ENCODE measurements at regions not wholly inside any gene's neighbourhood (a gene's known extent, or its start where the extent isn't known, plus 50 kb on each side); places are given as distances from the start of the nearest gene placed in this dataset.

DNA sequence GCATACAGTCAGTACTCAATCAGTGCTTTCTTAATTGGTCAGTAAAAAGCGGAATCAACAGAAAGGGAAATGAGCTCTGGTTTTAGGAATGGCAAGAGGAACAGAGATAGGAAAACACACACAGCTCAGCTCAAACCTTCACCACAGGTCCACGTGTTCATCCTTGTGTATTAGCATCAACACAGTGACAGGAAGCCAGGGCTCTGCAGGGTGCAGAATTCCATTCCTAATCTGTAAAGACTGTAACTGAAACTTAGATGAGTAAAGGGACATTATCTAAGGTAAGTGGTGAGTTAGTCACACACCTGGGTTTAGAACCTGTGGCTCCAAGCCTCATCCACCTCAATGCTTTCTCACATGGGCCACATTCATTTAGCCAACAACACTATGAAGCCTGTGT, 1242.2 kb upstream of the TMEM132C start:
- POLR2A ChIA-PET: no interaction called here

DNA sequence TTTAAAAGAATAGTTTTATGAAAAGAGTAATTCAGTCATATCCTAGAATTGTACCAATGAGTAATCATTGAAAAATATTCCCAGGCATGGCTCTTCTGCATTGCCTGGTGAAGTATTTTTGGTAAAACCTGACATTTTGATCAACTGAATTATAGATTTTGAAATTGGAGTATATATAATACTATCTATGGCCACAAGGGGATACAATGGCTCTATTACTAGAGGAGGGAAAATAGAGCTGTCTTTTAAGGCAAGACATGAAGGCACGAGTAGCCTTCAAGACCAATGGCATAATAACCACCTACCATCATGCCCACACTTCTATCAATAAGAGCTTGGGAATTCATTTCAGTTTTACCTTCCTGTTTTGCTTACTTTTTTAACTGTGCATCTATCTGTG, 1241.4 kb upstream of the TMEM132C start:
- FAIRE-seq (no peak), ATAC-seq (peak; percentile 46; the same call in 2 of the 3 replicates), DNase-seq (ENCODE audit: low read depth, low spot score) (no peak)
- ChIA-PET SMC1A (ENCODE audit: uncharacterized antibody, unreplicated experiment) (no interaction called here), POLR2A (no interaction called here), CTCF (interaction anchor here (1.0 to 1.4 kb wide), 3 partner anchors 9 to 268 kb away, joined by 3 to 4 read pairs (median 3); no protein-coding TSS in a partner anchor), RAD21 (ENCODE audit: unreplicated experiment) (interaction anchor here (1.0 kb wide), 1 partner anchor 83 kb away, joined by 3 read pairs; no protein-coding TSS in a partner anchor)
- Histone ChIP-seq H3K9me3 (replicated peaks; ENCODE audit: control insufficient read depth, insufficient read depth, low read length) (no peaks in the 10 kb centered on the region; the same call in 2 of the 3 replicates), H3K36me3 (ENCODE audit: control insufficient read depth in 2 of 2, insufficient read depth in 2 of 2, low read length in 1 of 2) (no peaks in the 10 kb centered on the region), H3K9ac (ENCODE audit: control insufficient read depth, insufficient read depth, low read length) (no peak overlapping the region), H3K4me2 (ENCODE audit: control insufficient read depth, insufficient read depth) (no peak overlapping the region), H3K4me1 (ENCODE audit: control insufficient read depth, insufficient read depth, low read length) (no peaks in the 10 kb centered on the region), H3K27me3 (replicated peaks in 1 of 2; ENCODE audit: control insufficient read depth in 2 of 2, insufficient read depth in 2 of 2, low read length in 1 of 2) (no peaks in the 10 kb centered on the region), H3K27ac (ENCODE audit: control insufficient read depth, insufficient read depth) (no peak overlapping the region), H2AFZ (ENCODE audit: control insufficient read depth, low read depth, low read length) (no peak overlapping the region), H3K79me2 (ENCODE audit: control insufficient read depth, insufficient read depth, low read length) (no peaks in the 10 kb centered on the region), H3K4me3 (no peak overlapping the region), H4K20me1 (ENCODE audit: control insufficient read depth, insufficient read depth) (no peaks in the 10 kb centered on the region)
- intact Hi-C loops (cut with micrococcal nuclease; ENCODE audit: unreplicated experiment) (no loop called here), in situ Hi-C loops (cut with MboI) (no loop called here)
- BruUV-seq (replicated peaks): no TSS peak
- 0% methylated on average over 1 of the region's 1 CpG for WGBS (ENCODE audit: insufficient coverage, insufficient replicate concordance, low lambda C conversion rate, missing lambda C conversion rate)
- TF ChIP-seq HDAC2 (IDR thresholded peaks at IDR 0.05): no peak
- no peak for TF ChIP-seq GABPA (IDR thresholded peaks at IDR 0.05; ENCODE audit: low read depth)
- TF ChIP-seq, protein P1, sequence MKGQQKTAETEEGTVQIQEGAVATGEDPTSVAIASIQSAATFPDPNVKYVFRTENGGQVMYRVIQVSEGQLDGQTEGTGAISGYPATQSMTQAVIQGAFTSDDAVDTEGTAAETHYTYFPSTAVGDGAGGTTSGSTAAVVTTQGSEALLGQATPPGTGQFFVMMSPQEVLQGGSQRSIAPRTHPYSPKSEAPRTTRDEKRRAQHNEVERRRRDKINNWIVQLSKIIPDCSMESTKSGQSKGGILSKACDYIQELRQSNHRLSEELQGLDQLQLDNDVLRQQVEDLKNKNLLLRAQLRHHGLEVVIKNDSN (IDR thresholded peaks at IDR 0.05; ENCODE audit: borderline replicate concordance, extremely low read length, insufficient read depth, low read depth, low read length): no peak
- TF ChIP-seq, protein P2, sequence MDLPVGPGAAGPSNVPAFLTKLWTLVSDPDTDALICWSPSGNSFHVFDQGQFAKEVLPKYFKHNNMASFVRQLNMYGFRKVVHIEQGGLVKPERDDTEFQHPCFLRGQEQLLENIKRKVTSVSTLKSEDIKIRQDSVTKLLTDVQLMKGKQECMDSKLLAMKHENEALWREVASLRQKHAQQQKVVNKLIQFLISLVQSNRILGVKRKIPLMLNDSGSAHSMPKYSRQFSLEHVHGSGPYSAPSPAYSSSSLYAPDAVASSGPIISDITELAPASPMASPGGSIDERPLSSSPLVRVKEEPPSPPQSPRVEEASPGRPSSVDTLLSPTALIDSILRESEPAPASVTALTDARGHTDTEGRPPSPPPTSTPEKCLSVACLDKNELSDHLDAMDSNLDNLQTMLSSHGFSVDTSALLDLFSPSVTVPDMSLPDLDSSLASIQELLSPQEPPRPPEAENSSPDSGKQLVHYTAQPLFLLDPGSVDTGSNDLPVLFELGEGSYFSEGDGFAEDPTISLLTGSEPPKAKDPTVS (IDR thresholded peaks at IDR 0.05; ENCODE audit: low read depth, low read length): no peak
- no peak for TF ChIP-seq YY1 (IDR thresholded peaks at IDR 0.05; ENCODE audit: low read depth, low read length)
- TF ChIP-seq, protein P3, sequence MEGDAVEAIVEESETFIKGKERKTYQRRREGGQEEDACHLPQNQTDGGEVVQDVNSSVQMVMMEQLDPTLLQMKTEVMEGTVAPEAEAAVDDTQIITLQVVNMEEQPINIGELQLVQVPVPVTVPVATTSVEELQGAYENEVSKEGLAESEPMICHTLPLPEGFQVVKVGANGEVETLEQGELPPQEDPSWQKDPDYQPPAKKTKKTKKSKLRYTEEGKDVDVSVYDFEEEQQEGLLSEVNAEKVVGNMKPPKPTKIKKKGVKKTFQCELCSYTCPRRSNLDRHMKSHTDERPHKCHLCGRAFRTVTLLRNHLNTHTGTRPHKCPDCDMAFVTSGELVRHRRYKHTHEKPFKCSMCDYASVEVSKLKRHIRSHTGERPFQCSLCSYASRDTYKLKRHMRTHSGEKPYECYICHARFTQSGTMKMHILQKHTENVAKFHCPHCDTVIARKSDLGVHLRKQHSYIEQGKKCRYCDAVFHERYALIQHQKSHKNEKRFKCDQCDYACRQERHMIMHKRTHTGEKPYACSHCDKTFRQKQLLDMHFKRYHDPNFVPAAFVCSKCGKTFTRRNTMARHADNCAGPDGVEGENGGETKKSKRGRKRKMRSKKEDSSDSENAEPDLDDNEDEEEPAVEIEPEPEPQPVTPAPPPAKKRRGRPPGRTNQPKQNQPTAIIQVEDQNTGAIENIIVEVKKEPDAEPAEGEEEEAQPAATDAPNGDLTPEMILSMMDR (IDR thresholded peaks at IDR 0.05 in 2 of 3, conservative IDR thresholded peaks at IDR 0.05 in 1 of 3; ENCODE audit: control insufficient read depth in 2 of 3, extremely low read depth in 1 of 3, insufficient read depth in 1 of 3, low read depth in 3 of 3, low read length in 3 of 3): peak in 2 of 3 experiments; percentile 12 to 13; a peak in 2 of 6 replicates
- TF ChIP-seq, protein P4, sequence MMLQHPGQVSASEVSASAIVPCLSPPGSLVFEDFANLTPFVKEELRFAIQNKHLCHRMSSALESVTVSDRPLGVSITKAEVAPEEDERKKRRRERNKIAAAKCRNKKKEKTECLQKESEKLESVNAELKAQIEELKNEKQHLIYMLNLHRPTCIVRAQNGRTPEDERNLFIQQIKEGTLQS (IDR thresholded peaks at IDR 0.05; ENCODE audit: borderline replicate concordance, extremely low read depth, low read depth, low read length): no peak

More for the DNA sequence above, 1242.2 kb upstream of the TMEM132C start:
- FAIRE-seq (no peak), DNase-seq (ENCODE audit: low read depth, low spot score) (no peak), ATAC-seq (no peak)
- H3K79me2 ChIP-seq (ENCODE audit: control insufficient read depth, insufficient read depth, low read length): no peaks in the 10 kb centered on the region
- intact Hi-C loops (cut with micrococcal nuclease; ENCODE audit: unreplicated experiment): no loop called here
- RAD21 ChIA-PET (ENCODE audit: unreplicated experiment): no interaction called here
- no peak overlapping the region for H2AFZ ChIP-seq (ENCODE audit: control insufficient read depth, low read depth, low read length)
- CTCF ChIA-PET: interaction anchor here (0.7 to 1.4 kb wide), 3 partner anchors 8 to 568 kb away, joined by 3 read pairs; no protein-coding TSS in a partner anchor
- no peaks in the 10 kb centered on the region for H3K36me3 ChIP-seq (ENCODE audit: control insufficient read depth in 2 of 2, insufficient read depth in 2 of 2, low read length in 1 of 2)
- WGBS (ENCODE audit: insufficient coverage, insufficient replicate concordance, low lambda C conversion rate, missing lambda C conversion rate): 44% methylated on average over 2 of the region's 2 CpGs
- BruUV-seq (replicated peaks): no TSS peak
- TF ChIP-seq SMAD1 (IDR thresholded peaks at IDR 0.05; ENCODE audit: low read depth, partially characterized antibody): no peak
- TF ChIP-seq ZNF24 (IDR thresholded peaks at IDR 0.05): no peak
- TF ChIP-seq, protein P5, sequence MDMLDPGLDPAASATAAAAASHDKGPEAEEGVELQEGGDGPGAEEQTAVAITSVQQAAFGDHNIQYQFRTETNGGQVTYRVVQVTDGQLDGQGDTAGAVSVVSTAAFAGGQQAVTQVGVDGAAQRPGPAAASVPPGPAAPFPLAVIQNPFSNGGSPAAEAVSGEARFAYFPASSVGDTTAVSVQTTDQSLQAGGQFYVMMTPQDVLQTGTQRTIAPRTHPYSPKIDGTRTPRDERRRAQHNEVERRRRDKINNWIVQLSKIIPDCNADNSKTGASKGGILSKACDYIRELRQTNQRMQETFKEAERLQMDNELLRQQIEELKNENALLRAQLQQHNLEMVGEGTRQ (IDR thresholded peaks at IDR 0.05; ENCODE audit: borderline replicate concordance, low read depth, low read length): no peak
- no peak for TF ChIP-seq MTA2 (IDR thresholded peaks at IDR 0.05; ENCODE audit: low read depth)
- no peak for TF ChIP-seq ATF7 (IDR thresholded peaks at IDR 0.05; ENCODE audit: low read depth)
- TF ChIP-seq NFXL1 (IDR thresholded peaks at IDR 0.05; ENCODE audit: borderline replicate concordance): no peak
- no peak for TF ChIP-seq ZNF622 (IDR thresholded peaks at IDR 0.05)
- H4K20me1 ChIP-seq (ENCODE audit: control insufficient read depth, insufficient read depth): no peaks in the 10 kb centered on the region
- no peak overlapping the region for H3K4me3 ChIP-seq
- H3K9ac ChIP-seq (ENCODE audit: control insufficient read depth, insufficient read depth, low read length): no peak overlapping the region
- H3K9me3 ChIP-seq (replicated peaks; ENCODE audit: control insufficient read depth, insufficient read depth, low read length): no peaks in the 10 kb centered on the region; the same call in 2 of the 3 replicates
- in situ Hi-C loops (cut with MboI): no loop called here
- H3K4me2 ChIP-seq (ENCODE audit: control insufficient read depth, insufficient read depth): no peak overlapping the region
- H3K27me3 ChIP-seq (replicated peaks in 1 of 2; ENCODE audit: control insufficient read depth in 2 of 2, insufficient read depth in 2 of 2, low read length in 1 of 2): no peaks in the 10 kb centered on the region
- no peaks in the 10 kb centered on the region for H3K4me1 ChIP-seq (ENCODE audit: control insufficient read depth, insufficient read depth, low read length)
- no peak overlapping the region for H3K27ac ChIP-seq (ENCODE audit: control insufficient read depth, insufficient read depth)
- SMC1A ChIA-PET (ENCODE audit: uncharacterized antibody, unreplicated experiment): interaction anchor here (0.5 kb wide), 1 partner anchor 44 kb away, joined by 3 read pairs; no protein-coding TSS in a partner anchor
